ENCODE measurements at regions not wholly inside any gene's neighbourhood (a gene's known extent, or its start where the extent isn't known, plus 50 kb on each side); places are given as distances from the start of the nearest gene placed in this dataset.
"Not testable (repeated sequence)": the region's sequence is repeated elsewhere in the genome, so short reads cannot be mapped to it uniquely, and the experiment has no call there.

DNA sequence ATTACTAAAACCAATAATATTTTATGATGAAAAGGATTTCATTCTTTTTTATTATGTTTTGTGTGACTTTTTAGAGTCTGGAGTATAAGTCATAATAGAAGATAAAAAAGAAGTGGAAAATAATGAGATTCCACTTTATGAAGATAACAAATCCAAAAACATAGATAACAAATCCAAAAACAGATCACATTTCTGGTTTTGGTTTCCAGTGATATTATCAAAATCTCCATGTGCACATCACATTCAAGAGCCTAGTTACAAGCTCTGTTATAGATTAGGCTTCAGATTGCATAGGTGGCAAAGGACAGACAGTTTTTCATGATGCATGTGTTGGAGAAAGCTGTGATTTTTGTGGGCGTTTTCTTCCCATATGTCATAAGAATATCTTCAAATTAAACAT is 648.2 kb downstream of the STK39 start:
- Mint-ChIP-seq H3K9me3 (no peaks in the 10 kb centered on the region), H3K36me3 (ENCODE audit: low read depth) (no peaks in the 10 kb centered on the region), H3K4me3 (no peak overlapping the region), H3K27ac (no peak overlapping the region), H3K4me1 (no peaks in the 10 kb centered on the region), H3K27me3 (no peaks in the 10 kb centered on the region)
- CTCF ChIA-PET = no interaction called here
- POLR2A ChIA-PET = no interaction called here
- no peak for DNase-seq

GRCh38 chr2:167595839-167596471 is 651.4 kb downstream of the STK39 start:
- no peak for DNase-seq
- ChIA-PET CTCF (no interaction called here), POLR2A (no interaction called here)
- H3K27ac Mint-ChIP-seq = no peak overlapping the region
- H3K4me1 Mint-ChIP-seq = no peaks in the 10 kb centered on the region
- no peaks in the 10 kb centered on the region for H3K36me3 Mint-ChIP-seq (ENCODE audit: low read depth)
- no peaks in the 10 kb centered on the region for H3K9me3 Mint-ChIP-seq
- no peak overlapping the region for H3K4me3 Mint-ChIP-seq
- no peaks in the 10 kb centered on the region for H3K27me3 Mint-ChIP-seq

- no peaks in the 10 kb centered on the region for H3K9me3 Mint-ChIP-seq
- H3K4me3 Mint-ChIP-seq = no peak overlapping the region
- ChIA-PET POLR2A (no interaction called here), CTCF (no interaction called here)
- H3K36me3 Mint-ChIP-seq (ENCODE audit: low read depth) = no peaks in the 10 kb centered on the region
- H3K27ac Mint-ChIP-seq = no peak overlapping the region
- DNase-seq = no peak
- no peaks in the 10 kb centered on the region for H3K4me1 Mint-ChIP-seq
- H3K27me3 Mint-ChIP-seq = no peaks in the 10 kb centered on the region
Measured at GRCh38 chr2:167595021-167595420, 652.4 kb downstream of the STK39 start.

GRCh38 chr2:167592441-167592840 is 655.0 kb downstream of the STK39 start:
- no peak overlapping the region for H3K27ac Mint-ChIP-seq

GRCh38 chr2:167582619-167583018 is 664.8 kb downstream of the STK39 start:
- H3K36me3 Mint-ChIP-seq (ENCODE audit: low read depth) = no peaks in the 10 kb centered on the region
- CTCF ChIA-PET = no interaction called here

More at GRCh38 chr2:167592441-167592840, 655.0 kb downstream of the STK39 start:
- no peaks in the 10 kb centered on the region for H3K9me3 Mint-ChIP-seq
- H3K4me1 Mint-ChIP-seq = no peaks in the 10 kb centered on the region
- POLR2A ChIA-PET = no interaction called here
- H3K27me3 Mint-ChIP-seq = no peaks in the 10 kb centered on the region
- H3K4me3 Mint-ChIP-seq = no peak overlapping the region
- H3K36me3 Mint-ChIP-seq (ENCODE audit: low read depth) = no peaks in the 10 kb centered on the region
- CTCF ChIA-PET = no interaction called here
- DNase-seq = no peak

GRCh38 chr2:167581961-167582574 is 665.3 kb downstream of the STK39 start:
- CTCF ChIA-PET = no interaction called here
- Mint-ChIP-seq H3K9me3 (no peaks in the 10 kb centered on the region), H3K27ac (no peak overlapping the region), H3K4me3 (no peak overlapping the region), H3K36me3 (ENCODE audit: low read depth) (no peaks in the 10 kb centered on the region), H3K4me1 (no peaks in the 10 kb centered on the region), H3K27me3 (no peaks in the 10 kb centered on the region)
- DNase-seq = no peak
- POLR2A ChIA-PET = no interaction called here

More at GRCh38 chr2:167582619-167583018, 664.8 kb downstream of the STK39 start:
- Mint-ChIP-seq H3K27ac (no peak overlapping the region), H3K9me3 (no peaks in the 10 kb centered on the region), H3K27me3 (no peaks in the 10 kb centered on the region), H3K4me3 (no peak overlapping the region), H3K4me1 (no peaks in the 10 kb centered on the region)
- POLR2A ChIA-PET = no interaction called here
- no peak for DNase-seq

- no peak overlapping the region for H3K4me3 Mint-ChIP-seq
- H3K4me1 Mint-ChIP-seq = no peaks in the 10 kb centered on the region
- H3K9me3 Mint-ChIP-seq = no peaks in the 10 kb centered on the region
- no peak for DNase-seq
- no peaks in the 10 kb centered on the region for H3K27me3 Mint-ChIP-seq
- ChIA-PET CTCF (no interaction called here), POLR2A (no interaction called here)
- no peaks in the 10 kb centered on the region for H3K36me3 Mint-ChIP-seq (ENCODE audit: low read depth)
- H3K27ac Mint-ChIP-seq = no peak overlapping the region
Measured at GRCh38 chr2:167579826-167580225, 667.6 kb downstream of the STK39 start.

DNA sequence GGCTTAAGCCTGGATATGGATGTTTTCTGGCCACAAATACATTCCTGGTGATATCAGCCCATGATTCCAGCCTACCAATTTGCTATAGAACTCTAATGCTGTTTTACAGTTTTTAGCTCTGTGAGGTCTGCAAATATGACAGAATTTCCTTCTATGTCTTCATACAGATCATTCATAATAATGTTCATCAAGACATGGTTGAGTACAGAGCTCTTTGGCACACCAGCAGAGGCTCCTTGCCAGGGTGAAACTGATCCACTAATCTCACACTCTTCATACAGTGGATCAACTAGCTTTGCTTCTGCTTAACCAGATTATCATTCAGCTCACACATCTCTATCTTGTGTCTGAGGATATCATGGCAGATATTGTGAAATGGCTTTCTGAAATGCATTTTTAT is 672.1 kb downstream of the STK39 start:
- H3K27ac Mint-ChIP-seq = no peak overlapping the region
- no peaks in the 10 kb centered on the region for H3K36me3 Mint-ChIP-seq (ENCODE audit: low read depth)
- no peaks in the 10 kb centered on the region for H3K27me3 Mint-ChIP-seq
- no peaks in the 10 kb centered on the region for H3K4me1 Mint-ChIP-seq
- H3K9me3 Mint-ChIP-seq = no peaks in the 10 kb centered on the region
- CTCF ChIA-PET = no interaction called here
- DNase-seq = no peak
- H3K4me3 Mint-ChIP-seq = no peak overlapping the region
- POLR2A ChIA-PET = no interaction called here

DNA sequence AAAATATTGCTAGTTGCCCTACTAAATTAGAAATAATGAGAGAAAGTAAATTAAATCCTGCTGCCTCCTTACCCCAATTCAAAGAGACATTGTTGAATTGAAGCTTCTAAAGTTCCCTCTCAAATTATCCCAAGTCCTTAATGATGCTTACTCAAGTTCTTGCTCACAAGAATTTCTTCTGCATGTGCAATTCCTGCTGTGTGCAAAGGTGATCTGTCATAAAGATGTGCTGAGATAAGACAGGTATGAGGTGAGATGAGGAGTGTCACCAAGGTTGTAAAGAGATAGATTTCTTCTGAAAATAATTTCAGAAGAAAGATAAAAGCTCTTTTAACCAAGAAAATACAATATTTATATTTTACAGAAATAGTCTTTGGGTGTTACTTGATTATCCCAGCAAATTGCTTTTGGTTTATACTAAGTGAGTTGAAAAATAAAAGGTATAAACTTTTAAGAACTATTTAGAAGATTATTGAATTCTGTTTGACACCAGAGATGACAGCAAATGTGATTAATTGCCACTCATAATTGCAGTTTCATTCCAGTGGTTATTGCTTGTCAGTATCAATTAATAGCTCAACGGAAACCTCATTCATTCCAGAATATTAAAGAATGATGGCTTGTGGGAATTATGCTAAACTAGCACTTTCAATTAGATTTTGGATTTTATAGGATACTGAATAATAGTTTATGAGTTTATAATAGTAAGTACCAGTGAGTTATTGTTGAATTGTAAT is 674.3 kb downstream of the STK39 start:
- H3K4me1 Mint-ChIP-seq = no peaks in the 10 kb centered on the region
- no peak overlapping the region for H3K27ac Mint-ChIP-seq
- H3K9me3 Mint-ChIP-seq = no peaks in the 10 kb centered on the region
- ChIA-PET CTCF (no interaction called here), POLR2A (no interaction called here)
- H3K27me3 Mint-ChIP-seq = no peaks in the 10 kb centered on the region
- H3K36me3 Mint-ChIP-seq (ENCODE audit: low read depth) = no peaks in the 10 kb centered on the region
- no peak for DNase-seq
- no peak overlapping the region for H3K4me3 Mint-ChIP-seq

- Mint-ChIP-seq H3K27me3 (no peaks in the 10 kb centered on the region), H3K4me1 (no peaks in the 10 kb centered on the region), H3K4me3 (no peak overlapping the region), H3K9me3 (no peaks in the 10 kb centered on the region), H3K36me3 (ENCODE audit: low read depth) (no peaks in the 10 kb centered on the region), H3K27ac (no peak overlapping the region)
- POLR2A ChIA-PET = no interaction called here
- CTCF ChIA-PET = no interaction called here
- no peak for DNase-seq
Measured at GRCh38 chr2:167570370-167570769, 677.0 kb downstream of the STK39 start.

DNA sequence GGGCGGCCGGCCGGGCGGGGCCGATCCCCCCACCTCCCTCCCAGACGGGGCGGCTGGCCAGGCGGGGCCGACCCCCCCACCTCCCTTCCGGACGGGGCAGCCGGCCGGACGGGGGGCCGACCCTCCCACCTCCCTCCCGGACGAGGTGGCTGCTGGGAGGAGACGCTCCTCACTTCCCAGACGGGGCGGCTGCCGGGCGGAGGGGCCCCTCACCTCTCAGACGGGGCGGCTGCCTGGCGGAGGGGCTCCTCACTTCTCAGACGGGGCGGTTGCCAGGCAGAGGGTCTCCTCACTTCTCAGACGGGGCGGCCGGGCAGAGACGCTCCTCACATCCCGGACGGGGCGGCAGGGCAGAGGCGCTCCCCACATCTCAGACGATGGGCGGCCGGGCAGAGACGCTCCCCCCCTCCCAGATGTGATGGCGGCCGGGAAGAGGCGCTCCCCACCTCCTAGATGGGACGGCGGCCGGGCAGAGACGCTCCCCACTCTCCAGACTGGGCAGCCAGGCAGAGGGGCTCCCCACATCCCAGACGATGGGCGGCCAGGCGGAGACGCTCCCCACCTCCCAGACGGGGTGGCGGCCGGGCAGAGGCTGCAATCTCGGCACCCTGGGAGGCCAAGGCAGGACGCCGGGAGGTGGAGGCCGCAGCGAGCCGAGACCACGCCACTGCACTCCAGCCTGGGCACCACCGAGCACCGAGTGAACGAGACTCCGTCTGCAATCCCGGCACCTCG is 675.8 kb downstream of the XIRP2 start:
- H3K27ac Mint-ChIP-seq; CTCF ChIA-PET; H3K4me3 Mint-ChIP-seq; H3K36me3 Mint-ChIP-seq (ENCODE audit: low read depth); POLR2A ChIA-PET; DNase-seq; H3K4me1 Mint-ChIP-seq; H3K9me3 Mint-ChIP-seq; H3K27me3 Mint-ChIP-seq: not testable (repeated sequence)

DNA sequence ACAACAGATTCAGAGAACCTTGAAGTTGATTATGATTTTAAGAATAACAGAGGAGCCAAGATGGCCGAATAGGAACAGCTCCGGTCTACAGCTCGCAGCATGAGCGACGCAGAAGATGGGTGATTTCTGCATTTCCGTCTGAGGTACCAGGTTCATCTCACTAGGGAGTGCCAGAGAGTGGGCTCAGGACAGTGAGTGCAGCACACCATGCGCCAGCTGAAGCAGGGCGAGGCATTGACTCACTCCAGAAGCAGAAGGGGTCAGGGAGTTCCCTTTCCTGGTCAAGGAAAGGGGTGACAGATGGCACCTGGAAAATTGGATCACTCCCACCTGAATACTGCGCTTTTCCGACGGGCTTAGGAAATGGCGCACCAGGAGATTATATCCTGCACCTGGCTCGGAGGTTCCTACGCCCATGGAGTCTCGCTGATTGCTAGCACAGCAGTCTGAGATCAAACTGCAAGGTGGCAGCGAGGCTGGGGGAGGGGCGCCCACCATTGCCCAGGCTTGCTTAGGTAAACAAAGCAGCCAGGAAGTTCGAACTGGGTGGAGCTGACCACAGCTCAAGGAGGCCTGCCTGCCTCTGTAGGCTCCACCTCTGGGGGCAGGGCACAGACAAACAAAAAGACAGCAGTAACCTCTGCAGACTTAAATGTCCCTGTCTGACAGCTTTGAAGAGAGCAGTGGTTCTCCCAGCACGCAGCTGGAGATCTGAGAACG is 670.2 kb downstream of the XIRP2 start:
- H3K27me3 Mint-ChIP-seq; H3K27ac Mint-ChIP-seq; H3K36me3 Mint-ChIP-seq (ENCODE audit: low read depth); POLR2A ChIA-PET; CTCF ChIA-PET; H3K4me3 Mint-ChIP-seq; H3K4me1 Mint-ChIP-seq; DNase-seq: not testable (repeated sequence)
- H3K9me3 Mint-ChIP-seq = peaks cover 11% of the 10 kb centered on the region

DNA sequence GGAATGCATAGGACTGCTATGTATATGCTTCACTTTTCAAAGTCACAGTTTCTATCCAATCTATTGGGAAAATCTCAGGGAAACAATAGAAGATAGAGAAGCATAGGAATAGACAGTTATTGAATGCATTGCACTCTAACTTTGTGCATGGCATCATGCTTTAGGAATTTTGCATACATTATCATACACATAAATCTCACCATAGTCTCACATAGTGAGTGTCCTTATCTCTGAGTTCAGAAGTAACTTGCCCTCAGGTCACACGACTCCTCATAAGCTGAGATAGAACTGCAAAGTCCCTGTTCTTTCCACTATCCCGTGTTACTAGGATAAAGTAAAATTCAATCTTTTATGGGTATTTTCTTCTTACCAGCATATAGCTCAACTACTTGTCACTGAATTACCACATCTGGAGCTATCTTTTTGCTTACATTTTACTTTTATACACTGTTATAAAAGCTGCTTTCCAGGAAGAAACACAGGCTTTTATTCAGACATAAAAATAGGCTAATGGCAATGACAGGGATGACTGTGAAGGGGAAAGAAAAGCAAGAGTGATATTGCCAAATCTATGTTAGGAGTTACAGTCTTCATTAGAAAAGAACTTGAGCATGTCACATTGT is 666.9 kb downstream of the XIRP2 start:
- Mint-ChIP-seq H3K36me3 (ENCODE audit: low read depth) (no peaks in the 10 kb centered on the region), H3K9me3 (peaks cover 9% of the 10 kb centered on the region), H3K27ac (no peak overlapping the region), H3K4me1 (no peaks in the 10 kb centered on the region), H3K27me3 (no peaks in the 10 kb centered on the region), H3K4me3 (no peak overlapping the region)
- ChIA-PET CTCF (no interaction called here), POLR2A (no interaction called here)
- no peak for DNase-seq
